ENCODE measurements at regions not wholly inside any gene's neighbourhood (a gene's known extent, or its start where the extent isn't known, plus 50 kb on each side); places are given as distances from the start of the nearest gene placed in this dataset.

GRCh38 chr12:114981036-114981435 lies 297.1 kb upstream of the TBX3 start:
- no peak for DNase-seq (ENCODE audit: low read depth)

GRCh38 chr12:114976959-114977358 lies 293.0 kb upstream of the TBX3 start:
- peak; percentile 59 for DNase-seq (ENCODE audit: low read depth)

- peak; percentile 70 for DNase-seq (ENCODE audit: low read depth)
These were observed 292.4 kb upstream of the TBX3 start for GRCh38 chr12:114976372-114976771.

DNA sequence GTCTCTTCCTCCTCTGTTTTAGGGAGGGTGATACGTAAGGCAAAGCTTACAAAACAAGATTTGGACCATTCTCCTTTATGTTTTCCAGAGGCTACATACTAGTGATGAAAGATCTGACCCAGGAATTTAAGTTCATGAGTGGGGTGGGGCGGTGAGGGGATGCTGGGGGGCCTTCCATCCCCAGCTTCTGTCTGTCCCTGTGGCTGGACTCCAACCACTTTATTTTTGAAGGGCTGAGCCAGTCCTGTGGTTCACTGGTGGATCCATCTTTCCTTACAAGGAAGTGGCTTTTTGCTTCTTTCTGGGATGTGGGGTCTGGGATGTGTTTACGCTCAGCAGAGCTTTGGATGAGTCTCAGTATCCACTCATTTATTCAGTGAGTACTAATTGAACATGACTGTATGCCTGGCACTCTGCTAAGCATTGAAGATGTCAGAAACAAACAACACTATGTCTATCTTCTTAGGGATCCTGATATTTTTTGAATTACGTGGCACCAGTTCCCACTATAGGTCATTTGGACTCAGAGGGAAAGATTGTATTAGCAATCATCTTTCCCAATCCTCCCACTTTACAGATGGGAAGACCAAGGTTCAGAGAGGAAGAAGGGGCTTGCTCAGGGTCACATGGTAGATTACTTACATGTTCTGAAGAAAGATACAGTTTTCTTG lies 291.8 kb upstream of the TBX3 start:
- no peak for DNase-seq (ENCODE audit: low read depth)

DNA sequence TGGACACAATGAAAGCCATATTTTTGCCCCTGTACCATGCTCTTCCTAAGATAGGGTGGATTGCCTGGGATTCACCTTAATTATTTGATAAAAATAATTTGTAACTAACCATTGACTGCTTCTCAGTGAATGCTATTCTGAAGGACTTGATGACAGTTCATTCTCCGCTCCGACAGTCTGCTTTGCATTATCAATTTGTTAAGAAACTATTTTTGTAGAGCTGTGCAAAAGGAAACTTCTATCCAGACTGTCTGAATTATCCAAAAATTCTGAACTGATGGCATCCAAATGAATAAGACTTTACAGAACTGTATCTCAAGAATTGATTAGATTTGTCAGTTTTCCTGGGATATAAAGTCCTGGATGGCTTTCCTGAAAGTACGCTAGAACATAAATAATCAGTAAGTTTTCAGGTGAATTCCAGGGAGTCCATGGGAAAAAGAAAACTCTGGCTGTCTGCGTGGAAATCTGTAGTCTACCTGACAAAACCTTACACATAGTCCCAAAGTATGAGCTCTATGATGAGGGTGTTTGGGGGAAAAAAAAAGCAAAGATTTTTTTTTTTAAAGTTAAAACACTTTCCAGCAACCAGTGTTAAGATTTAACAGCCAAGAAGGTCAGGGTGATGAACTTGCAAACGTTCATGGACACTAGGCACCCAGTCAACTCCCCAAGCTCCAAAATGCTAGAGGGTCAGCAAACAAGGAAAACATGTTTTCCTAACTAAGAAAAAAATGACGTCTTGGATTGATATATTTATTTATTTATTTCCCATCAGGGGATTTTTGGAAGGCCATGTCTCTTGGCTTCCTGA lies 291.1 kb upstream of the TBX3 start:
- no peak for DNase-seq (ENCODE audit: low read depth)

DNA sequence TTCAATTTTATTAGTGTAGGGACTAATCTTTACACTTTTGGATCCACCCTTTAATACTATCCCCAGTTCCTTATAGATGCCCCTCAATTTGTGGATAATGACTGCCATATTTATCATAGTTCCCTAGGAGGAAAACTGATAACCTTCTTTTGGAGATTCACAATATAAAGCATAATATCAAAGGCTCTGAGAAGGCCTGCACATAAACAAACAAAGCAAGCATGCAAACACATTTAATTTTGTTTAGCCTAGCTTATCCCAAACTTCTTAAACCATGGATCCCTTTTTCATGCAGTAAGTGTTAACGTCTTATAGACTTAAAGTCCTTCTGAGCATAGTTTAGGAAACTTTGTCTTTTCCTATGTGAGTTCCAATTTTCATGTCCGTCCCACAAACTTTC lies 290.4 kb upstream of the TBX3 start:
- no peak for DNase-seq (ENCODE audit: low read depth)

DNA sequence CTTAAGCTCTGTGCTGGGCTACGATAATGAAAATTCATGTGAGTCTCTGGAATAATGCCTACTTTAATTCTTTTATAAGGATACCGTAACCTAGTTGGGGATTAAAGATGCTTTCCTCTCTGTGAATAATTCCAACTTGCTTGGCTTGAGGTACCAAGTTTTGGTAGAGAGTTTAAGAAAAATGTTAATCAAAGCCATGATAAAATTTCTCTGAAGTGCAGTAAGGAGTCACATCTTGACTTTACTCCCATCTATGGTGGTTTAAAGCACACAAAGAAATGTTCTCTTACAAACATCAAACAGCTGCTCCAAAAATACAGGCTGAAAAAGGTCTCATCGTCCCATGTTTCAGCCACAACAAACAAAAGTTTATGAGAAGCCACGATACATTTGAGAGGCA lies 284.8 kb upstream of the TBX3 start:
- DNase-seq (ENCODE audit: low read depth), result no peak

DNA sequence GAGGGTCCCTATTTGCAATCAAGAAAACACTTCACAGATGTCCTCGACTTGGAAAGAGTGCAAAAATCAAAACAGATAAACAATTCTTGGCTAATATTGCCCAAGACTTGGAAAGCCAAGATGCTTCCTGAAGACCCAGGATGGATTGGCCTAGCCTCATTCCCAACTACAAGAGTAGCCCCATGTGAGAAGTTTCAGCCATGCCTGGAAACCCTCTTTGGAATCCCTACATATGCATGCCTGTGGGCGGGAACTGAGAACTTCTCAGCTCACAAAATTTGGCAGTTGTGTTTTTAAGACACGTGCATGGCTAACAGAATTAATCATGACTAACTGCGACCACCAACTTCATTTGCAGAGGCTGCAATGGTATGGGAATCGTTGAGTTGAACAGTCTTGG lies 283.2 kb upstream of the TBX3 start:
- DNase-seq (ENCODE audit: low read depth), result peak; percentile 30

DNA sequence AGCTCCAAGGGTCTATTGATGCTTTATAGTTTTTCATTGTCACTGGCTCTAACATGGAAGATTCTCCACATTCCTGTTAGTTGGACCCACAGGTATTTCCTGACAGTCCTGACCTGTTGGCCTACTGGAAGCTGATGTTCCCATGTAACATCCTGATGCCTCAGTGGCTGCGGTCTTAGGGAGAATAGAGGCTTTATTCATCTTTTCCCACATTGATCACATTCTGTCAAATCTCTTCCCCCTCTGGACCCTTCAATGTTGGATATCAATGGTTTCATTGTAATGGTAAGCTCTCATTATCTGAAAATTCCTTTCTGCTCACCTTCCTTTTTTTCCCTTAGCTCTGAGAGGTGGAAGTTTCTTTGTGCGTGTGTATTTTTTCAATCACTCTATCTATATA lies 280.9 kb upstream of the TBX3 start:
- DNase-seq (ENCODE audit: low read depth), result no peak

DNA sequence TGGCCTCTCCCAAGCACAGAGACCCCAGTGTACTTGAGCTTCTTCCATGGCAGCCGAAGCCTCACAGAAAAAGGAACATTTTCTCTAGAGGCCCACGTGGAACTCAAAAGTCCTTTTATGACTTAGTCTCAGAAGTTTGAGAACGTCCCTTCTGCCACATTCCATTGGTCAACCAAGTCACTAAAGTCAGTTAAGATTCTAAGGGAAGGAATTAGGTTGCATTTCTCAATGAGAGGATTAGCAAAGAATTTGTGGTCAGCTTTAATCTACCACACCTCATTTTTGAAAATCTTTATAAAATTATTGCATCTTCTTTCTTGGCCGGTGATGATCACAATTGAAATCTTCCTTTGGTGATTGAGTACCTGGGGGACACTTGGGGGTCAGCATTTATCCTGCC lies 279.9 kb upstream of the TBX3 start:
- DNase-seq (ENCODE audit: low read depth), result peak; percentile 20

- no peak for DNase-seq (ENCODE audit: low read depth)
These were observed 277.5 kb upstream of the TBX3 start for GRCh38 chr12:114961491-114961890.

DNA sequence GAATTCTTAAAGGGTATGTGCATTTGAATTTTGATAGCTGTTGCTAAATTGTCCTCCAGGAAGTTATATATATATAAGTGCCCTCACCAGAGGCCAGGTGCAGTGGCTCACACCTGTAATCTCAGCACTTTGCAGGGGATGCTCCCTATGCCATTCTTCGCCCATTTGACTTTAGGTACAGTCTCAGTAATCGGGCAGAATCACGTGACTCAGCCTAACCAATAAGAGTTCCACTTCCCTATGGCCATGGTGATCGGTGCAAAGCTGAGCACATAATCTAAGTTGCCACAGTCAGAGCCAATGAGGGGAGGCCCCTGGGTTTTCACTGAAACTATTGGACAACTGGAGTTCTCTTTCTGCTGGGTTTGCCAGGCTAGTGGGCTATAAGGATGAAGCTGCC lies 274.6 kb upstream of the TBX3 start:
- no peak for DNase-seq (ENCODE audit: low read depth)

- DNase-seq (ENCODE audit: low read depth), result no peak
These were observed 273.2 kb upstream of the TBX3 start for GRCh38 chr12:114957225-114957624.

DNA sequence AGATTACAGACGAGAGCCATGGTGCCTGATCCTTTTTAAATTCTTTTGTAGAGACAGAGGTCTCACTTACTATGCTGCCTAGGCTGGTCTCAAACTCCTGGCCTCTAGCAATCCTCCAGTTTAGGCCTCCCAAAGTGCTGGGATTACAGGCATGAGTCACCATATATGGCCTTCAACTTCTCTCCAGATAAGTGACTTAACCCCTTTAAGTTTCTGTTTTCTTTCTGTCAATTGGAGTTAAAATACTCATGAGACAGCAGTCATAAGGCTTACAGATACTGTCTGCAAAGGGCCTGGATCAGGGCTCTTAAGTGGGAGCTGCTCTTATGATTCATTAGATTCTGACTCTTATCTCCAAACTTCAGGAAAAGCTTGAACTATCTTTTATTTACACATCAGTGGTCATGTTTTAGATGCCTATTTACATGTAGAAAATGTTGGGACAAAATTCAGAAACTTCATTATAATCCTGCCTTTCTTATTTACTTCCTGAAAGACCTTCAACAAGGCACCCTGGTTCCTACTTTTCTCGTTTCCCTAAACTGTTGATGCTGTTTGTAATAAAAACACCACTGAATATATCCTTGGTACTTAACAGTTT lies 271.5 kb upstream of the TBX3 start:
- DNase-seq (ENCODE audit: low read depth), result peak; percentile 57

DNA sequence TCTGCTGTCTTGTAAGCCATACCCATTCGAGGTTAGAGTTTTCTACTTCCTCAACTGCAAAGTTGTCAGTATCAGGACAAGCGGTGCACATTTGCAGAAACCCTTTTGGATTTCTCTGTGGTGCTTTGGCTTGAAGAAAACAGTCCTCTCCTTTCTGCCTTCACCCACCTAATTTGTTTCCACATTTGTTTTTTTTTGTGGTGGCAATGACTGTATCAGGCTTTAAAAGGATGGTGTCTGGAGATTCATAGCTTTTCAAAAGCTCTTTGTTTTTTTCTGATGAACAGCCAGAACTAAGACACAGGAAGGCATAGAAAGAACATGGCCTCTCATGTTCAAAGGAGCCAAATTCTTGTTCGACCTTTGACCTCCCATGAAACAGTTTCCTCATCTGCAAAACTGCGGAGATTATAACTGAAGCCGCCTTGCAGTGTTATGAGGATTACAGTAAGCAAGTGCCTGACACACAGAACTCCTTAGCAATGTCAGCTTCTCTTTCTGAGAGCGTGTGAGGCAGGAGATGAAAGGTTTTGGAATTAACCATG lies 270.6 kb upstream of the TBX3 start:
- DNase-seq (ENCODE audit: low read depth), result no peak

DNA sequence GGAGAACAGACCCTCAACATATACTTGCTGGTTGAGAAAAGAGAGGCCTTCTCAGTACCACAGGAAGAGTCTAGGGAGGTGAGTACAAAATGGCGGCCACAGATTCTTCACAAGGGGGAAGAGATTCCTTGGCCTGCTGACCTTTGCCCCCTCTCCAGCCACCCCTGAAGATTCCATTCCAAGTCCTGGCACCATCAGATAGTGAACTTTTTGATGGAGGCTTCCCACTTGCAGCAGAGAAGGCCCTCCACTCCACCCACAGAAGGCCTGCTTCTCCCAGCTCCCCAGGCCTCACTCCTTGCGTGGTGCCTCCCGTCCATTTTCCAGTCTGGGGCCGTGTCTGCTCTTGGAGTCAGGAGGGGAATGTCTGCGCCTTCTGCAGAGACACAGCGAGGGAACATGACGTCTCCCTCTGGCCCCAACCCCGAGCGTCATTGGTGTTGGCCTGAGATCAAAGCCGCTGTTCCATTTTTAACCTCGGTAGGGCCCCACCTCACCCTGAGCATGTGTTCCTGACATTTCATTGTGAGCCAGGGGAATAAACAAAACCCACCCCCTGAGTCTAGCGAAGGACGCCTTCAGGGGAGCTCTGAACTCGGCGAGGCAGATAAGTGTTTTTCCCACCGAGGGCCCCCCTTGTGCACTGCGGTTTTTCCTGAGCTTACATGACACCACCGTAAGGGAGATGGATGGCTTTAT lies 268.7 kb upstream of the TBX3 start:
- no peak for DNase-seq (ENCODE audit: low read depth)

GRCh38 chr12:114949058-114949820 lies 265.3 kb upstream of the TBX3 start:
- DNase-seq (ENCODE audit: low read depth), result no peak

- DNase-seq (ENCODE audit: low read depth), result no peak
These were observed 261.4 kb upstream of the TBX3 start for GRCh38 chr12:114945351-114945750.

GRCh38 chr12:114944736-114945135 lies 260.8 kb upstream of the TBX3 start:
- no peak for DNase-seq (ENCODE audit: low read depth)

DNA sequence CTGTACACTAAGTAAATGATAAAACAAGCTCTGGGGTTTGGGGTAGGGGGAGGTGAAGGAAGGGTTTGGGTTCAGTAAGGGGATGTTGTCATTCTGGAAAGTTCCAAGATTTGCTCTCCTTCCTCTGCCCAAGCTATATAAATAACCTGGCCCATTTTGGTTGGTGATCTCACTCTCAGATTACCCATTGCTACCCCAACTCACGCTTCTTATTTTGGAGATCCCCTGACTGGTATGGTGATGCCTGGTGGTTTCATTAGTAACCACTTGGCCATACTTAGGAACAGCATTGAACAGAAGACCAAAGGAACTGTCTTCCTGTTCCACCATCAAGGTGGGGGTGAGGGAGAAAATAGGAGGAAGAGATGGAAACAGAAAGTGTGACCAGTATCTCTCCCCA lies 259.6 kb upstream of the TBX3 start:
- DNase-seq (ENCODE audit: low read depth), result no peak

- DNase-seq (ENCODE audit: low read depth), result no peak
These were observed 254.7 kb upstream of the TBX3 start for GRCh38 chr12:114938487-114939210.

All from EH (cell line).